Fibroblast of skin of left biceps (primary cell): ENCODE measurements at regions not wholly inside any gene's neighbourhood (a gene's known extent, or its start where the extent isn't known, plus 50 kb on each side); places are given as distances from the start of the nearest gene placed in this dataset.

Experiments
- DNase-seq, 2 experiments: peaks; one replicate each; pipeline ENCODE4 v3.0.0-alpha.2; 2013; ENCODE audit warnings: low read depth in 2 of 2

- no peak for DNase-seq
Observed at GRCh38 chr15:101590785-101591184, 61.4 kb downstream of the TM2D3 start.

- DNase-seq = no peak
Observed at GRCh38 chr15:101583284-101583683, 68.9 kb downstream of the TM2D3 start.

- no peak for DNase-seq
Observed at GRCh38 chr15:101580431-101580830, 71.8 kb downstream of the TM2D3 start.

GRCh38 chr15:101579631-101580163 lies 72.5 kb downstream of the TM2D3 start:
- no peak for DNase-seq

GRCh38 chr15:101578443-101578894 lies 73.7 kb downstream of the TM2D3 start:
- DNase-seq = no peak

- no peak for DNase-seq
Observed at GRCh38 chr15:101573951-101574350, 78.2 kb downstream of the TM2D3 start.

GRCh38 chr15:101570241-101570640 lies 80.7 kb upstream of the PCSK6 start:
- no peak for DNase-seq

GRCh38 chr15:101568821-101569555 lies 79.5 kb upstream of the PCSK6 start:
- no peak for DNase-seq

- no peak for DNase-seq
Observed at GRCh38 chr15:101568309-101568708, 78.8 kb upstream of the PCSK6 start.

- no peak for DNase-seq
Observed at GRCh38 chr15:101566748-101567488, 77.4 kb upstream of the PCSK6 start.

- DNase-seq = no peak
Observed at GRCh38 chr15:101565377-101565776, 75.9 kb upstream of the PCSK6 start.

GRCh38 chr15:101563176-101563796 lies 73.8 kb upstream of the PCSK6 start:
- DNase-seq = peak in 1 of 2 experiments; percentile 18

- no peak for DNase-seq
Observed at GRCh38 chr15:101562428-101563059, 73.0 kb upstream of the PCSK6 start.

- DNase-seq = no peak
Observed at GRCh38 chr15:101561584-101561906, 72.0 kb upstream of the PCSK6 start.

GRCh38 chr15:101560722-101561583 lies 71.4 kb upstream of the PCSK6 start:
- no peak for DNase-seq

GRCh38 chr15:101559952-101560351 lies 70.4 kb upstream of the PCSK6 start:
- no peak for DNase-seq

GRCh38 chr15:101558221-101558941 lies 68.9 kb upstream of the PCSK6 start:
- no peak for DNase-seq

GRCh38 chr15:101556273-101556672 lies 66.8 kb upstream of the PCSK6 start:
- DNase-seq = no peak

GRCh38 chr15:101554115-101554915 lies 64.8 kb upstream of the PCSK6 start:
- DNase-seq = no peak
